ENCODE measurements at regions not wholly inside any gene's neighbourhood (a gene's known extent, or its start where the extent isn't known, plus 50 kb on each side); places are given as distances from the start of the nearest gene placed in this dataset.

DNA sequence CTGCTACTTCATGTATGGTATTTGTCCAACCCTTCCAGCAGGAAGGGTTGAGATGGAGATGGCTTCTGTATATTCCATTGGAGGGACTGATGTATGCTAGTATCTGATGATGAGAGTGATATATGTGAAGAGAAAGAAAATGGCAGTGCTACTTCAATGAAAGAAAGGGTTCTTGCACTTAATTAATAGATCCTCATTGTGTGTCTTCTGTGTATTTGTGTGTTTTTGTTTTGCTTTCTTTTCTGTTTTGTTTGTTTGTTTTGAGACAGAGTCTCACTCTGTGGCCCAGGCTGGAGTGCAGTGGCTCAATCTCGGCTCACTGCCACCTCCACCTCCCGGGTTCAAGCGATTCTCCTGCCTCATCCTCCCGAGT is 61.2 kb upstream of the CRYM start:
- no peak for TF ChIP-seq POLR2A (IDR thresholded peaks at IDR 0.05)
- TF ChIP-seq, protein P1, sequence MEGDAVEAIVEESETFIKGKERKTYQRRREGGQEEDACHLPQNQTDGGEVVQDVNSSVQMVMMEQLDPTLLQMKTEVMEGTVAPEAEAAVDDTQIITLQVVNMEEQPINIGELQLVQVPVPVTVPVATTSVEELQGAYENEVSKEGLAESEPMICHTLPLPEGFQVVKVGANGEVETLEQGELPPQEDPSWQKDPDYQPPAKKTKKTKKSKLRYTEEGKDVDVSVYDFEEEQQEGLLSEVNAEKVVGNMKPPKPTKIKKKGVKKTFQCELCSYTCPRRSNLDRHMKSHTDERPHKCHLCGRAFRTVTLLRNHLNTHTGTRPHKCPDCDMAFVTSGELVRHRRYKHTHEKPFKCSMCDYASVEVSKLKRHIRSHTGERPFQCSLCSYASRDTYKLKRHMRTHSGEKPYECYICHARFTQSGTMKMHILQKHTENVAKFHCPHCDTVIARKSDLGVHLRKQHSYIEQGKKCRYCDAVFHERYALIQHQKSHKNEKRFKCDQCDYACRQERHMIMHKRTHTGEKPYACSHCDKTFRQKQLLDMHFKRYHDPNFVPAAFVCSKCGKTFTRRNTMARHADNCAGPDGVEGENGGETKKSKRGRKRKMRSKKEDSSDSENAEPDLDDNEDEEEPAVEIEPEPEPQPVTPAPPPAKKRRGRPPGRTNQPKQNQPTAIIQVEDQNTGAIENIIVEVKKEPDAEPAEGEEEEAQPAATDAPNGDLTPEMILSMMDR (IDR thresholded peaks at IDR 0.05): no peak
